ENCODE measurements at regions not wholly inside any gene's neighbourhood (a gene's known extent, or its start where the extent isn't known, plus 50 kb on each side); places are given as distances from the start of the nearest gene placed in this dataset.
"Not testable (repeated sequence)": the region's sequence is repeated elsewhere in the genome, so short reads cannot be mapped to it uniquely, and the experiment has no call there.

GRCh38 chr2:236489083-236489482 is 80.5 kb upstream of the ACKR3 start:
- not testable (repeated sequence) for H3K4me3 Mint-ChIP-seq; H3K36me3 Mint-ChIP-seq; H3K4me1 Mint-ChIP-seq; ATAC-seq (ENCODE audit: low read depth); H3K27ac Mint-ChIP-seq; H3K9me3 Mint-ChIP-seq; DNase-seq (ENCODE audit: low spot score in 2 of 2); H3K27me3 Mint-ChIP-seq

GRCh38 chr2:236489895-236490404 is 79.7 kb upstream of the ACKR3 start:
- Mint-ChIP-seq H3K27me3 (peaks cover 4% of the 10 kb centered on the region), H3K36me3 (no peaks in the 10 kb centered on the region), H3K9me3 (no peaks in the 10 kb centered on the region), H3K27ac (no peak overlapping the region), H3K4me1 (no peaks in the 10 kb centered on the region), H3K4me3 (no peak overlapping the region)
- DNase-seq (ENCODE audit: low spot score in 2 of 2) (no peak), ATAC-seq (ENCODE audit: low read depth) (no peak)

GRCh38 chr2:236496340-236496739 is 73.3 kb upstream of the ACKR3 start:
- H3K36me3 Mint-ChIP-seq: no peaks in the 10 kb centered on the region
- no peak overlapping the region for H3K4me3 Mint-ChIP-seq
- ATAC-seq (ENCODE audit: low read depth) (no peak), DNase-seq (ENCODE audit: low spot score in 2 of 2) (no peak)
- H3K27me3 Mint-ChIP-seq: peaks cover 11% of the 10 kb centered on the region
- no peaks in the 10 kb centered on the region for H3K4me1 Mint-ChIP-seq
- no peaks in the 10 kb centered on the region for H3K9me3 Mint-ChIP-seq
- no peak overlapping the region for H3K27ac Mint-ChIP-seq

GRCh38 chr2:236498369-236498768 is 71.3 kb upstream of the ACKR3 start:
- no peak for ATAC-seq (ENCODE audit: low read depth)

GRCh38 chr2:236499691-236500578 is 69.7 kb upstream of the ACKR3 start:
- no peak for DNase-seq (ENCODE audit: low spot score in 2 of 2)
- Mint-ChIP-seq H3K4me3 (no peak overlapping the region), H3K27me3 (peaks cover 19% of the 10 kb centered on the region), H3K36me3 (no peaks in the 10 kb centered on the region), H3K9me3 (no peaks in the 10 kb centered on the region), H3K27ac (no peak overlapping the region), H3K4me1 (no peaks in the 10 kb centered on the region)
- no peak for ATAC-seq (ENCODE audit: low read depth)

More at GRCh38 chr2:236498369-236498768, 71.3 kb upstream of the ACKR3 start:
- H3K36me3 Mint-ChIP-seq: no peaks in the 10 kb centered on the region
- no peak for DNase-seq (ENCODE audit: low spot score in 2 of 2)
- H3K4me3 Mint-ChIP-seq: no peak overlapping the region
- peaks cover 13% of the 10 kb centered on the region for H3K27me3 Mint-ChIP-seq
- H3K9me3 Mint-ChIP-seq: no peaks in the 10 kb centered on the region
- H3K4me1 Mint-ChIP-seq: no peaks in the 10 kb centered on the region
- no peak overlapping the region for H3K27ac Mint-ChIP-seq

- no peak overlapping the region for H3K27ac Mint-ChIP-seq
- no peaks in the 10 kb centered on the region for H3K4me1 Mint-ChIP-seq
- no peak overlapping the region for H3K4me3 Mint-ChIP-seq
- H3K27me3 Mint-ChIP-seq: peaks cover 26% of the 10 kb centered on the region
- no peak for ATAC-seq (ENCODE audit: low read depth)
- DNase-seq (ENCODE audit: low spot score in 2 of 2): no peak
- H3K36me3 Mint-ChIP-seq: peaks cover 3% of the 10 kb centered on the region
- H3K9me3 Mint-ChIP-seq: no peaks in the 10 kb centered on the region
Measured at GRCh38 chr2:236501026-236501425, 68.6 kb upstream of the ACKR3 start.

- no peak for ATAC-seq (ENCODE audit: low read depth)
- H3K4me3 Mint-ChIP-seq: no peak overlapping the region
- H3K4me1 Mint-ChIP-seq: no peaks in the 10 kb centered on the region
- peaks cover 29% of the 10 kb centered on the region for H3K27me3 Mint-ChIP-seq
- DNase-seq (ENCODE audit: low spot score in 2 of 2): no peak
- H3K9me3 Mint-ChIP-seq: no peaks in the 10 kb centered on the region
- no peak overlapping the region for H3K27ac Mint-ChIP-seq
- H3K36me3 Mint-ChIP-seq: peaks cover 3% of the 10 kb centered on the region
Measured at GRCh38 chr2:236501531-236501930, 68.1 kb upstream of the ACKR3 start.

GRCh38 chr2:236503100-236503499 is 66.5 kb upstream of the ACKR3 start:
- no peak overlapping the region for H3K4me3 Mint-ChIP-seq
- H3K27me3 Mint-ChIP-seq: peaks cover 24% of the 10 kb centered on the region
- H3K36me3 Mint-ChIP-seq: peaks cover 3% of the 10 kb centered on the region
- H3K27ac Mint-ChIP-seq: no peak overlapping the region
- no peaks in the 10 kb centered on the region for H3K9me3 Mint-ChIP-seq
- H3K4me1 Mint-ChIP-seq: no peaks in the 10 kb centered on the region
- peak; percentile 69 for ATAC-seq (ENCODE audit: low read depth)
- peak in 1 of 2 donors; percentile 18 for DNase-seq (ENCODE audit: low spot score in 2 of 2)

- no peaks in the 10 kb centered on the region for H3K4me1 Mint-ChIP-seq
- peaks cover 25% of the 10 kb centered on the region for H3K27me3 Mint-ChIP-seq
- DNase-seq (ENCODE audit: low spot score in 2 of 2): no peak
Measured at GRCh38 chr2:236503583-236503982, 66.0 kb upstream of the ACKR3 start.

GRCh38 chr2:236505041-236505440 is 64.6 kb upstream of the ACKR3 start:
- Mint-ChIP-seq H3K36me3 (peaks cover 3% of the 10 kb centered on the region), H3K4me3 (no peak overlapping the region), H3K4me1 (no peaks in the 10 kb centered on the region), H3K27me3 (peaks cover 22% of the 10 kb centered on the region), H3K27ac (no peak overlapping the region), H3K9me3 (no peaks in the 10 kb centered on the region)
- DNase-seq (ENCODE audit: low spot score in 2 of 2) (no peak), ATAC-seq (ENCODE audit: low read depth) (no peak)

More at GRCh38 chr2:236503583-236503982, 66.0 kb upstream of the ACKR3 start:
- no peak for ATAC-seq (ENCODE audit: low read depth)
- Mint-ChIP-seq H3K36me3 (peaks cover 3% of the 10 kb centered on the region), H3K4me3 (no peak overlapping the region), H3K9me3 (no peaks in the 10 kb centered on the region), H3K27ac (no peak overlapping the region)

GRCh38 chr2:236505648-236506047 is 64.0 kb upstream of the ACKR3 start:
- Mint-ChIP-seq H3K9me3 (no peaks in the 10 kb centered on the region), H3K27ac (no peak overlapping the region), H3K4me3 (no peak overlapping the region), H3K4me1 (no peaks in the 10 kb centered on the region), H3K36me3 (peaks cover 3% of the 10 kb centered on the region), H3K27me3 (peaks cover 22% of the 10 kb centered on the region)
- no peak for ATAC-seq (ENCODE audit: low read depth)
- DNase-seq (ENCODE audit: low spot score in 2 of 2): no peak

GRCh38 chr2:236507393-236508085 is 62.1 kb upstream of the ACKR3 start:
- Mint-ChIP-seq H3K9me3 (no peaks in the 10 kb centered on the region), H3K36me3 (peaks cover 3% of the 10 kb centered on the region), H3K4me1 (no peaks in the 10 kb centered on the region), H3K27me3 (peaks cover 20% of the 10 kb centered on the region), H3K27ac (peak overlapping the region; percentile 32), H3K4me3 (peak overlapping the region; percentile 62)
- DNase-seq (ENCODE audit: low spot score in 2 of 2) (peak; percentile 14 to 30), ATAC-seq (ENCODE audit: low read depth) (peak; percentile 74)

GRCh38 chr2:236508466-236508865 is 61.2 kb upstream of the ACKR3 start:
- Mint-ChIP-seq H3K27me3 (peaks cover 19% of the 10 kb centered on the region), H3K9me3 (no peaks in the 10 kb centered on the region), H3K36me3 (peaks cover 3% of the 10 kb centered on the region), H3K4me3 (no peak overlapping the region), H3K27ac (no peak overlapping the region), H3K4me1 (no peaks in the 10 kb centered on the region)
- ATAC-seq (ENCODE audit: low read depth) (no peak), DNase-seq (ENCODE audit: low spot score in 2 of 2) (no peak)

- Mint-ChIP-seq H3K4me1 (no peaks in the 10 kb centered on the region), H3K27me3 (peaks cover 14% of the 10 kb centered on the region), H3K27ac (no peak overlapping the region), H3K9me3 (no peaks in the 10 kb centered on the region), H3K36me3 (peaks cover 3% of the 10 kb centered on the region), H3K4me3 (no peak overlapping the region)
- no peak for ATAC-seq (ENCODE audit: low read depth)
- DNase-seq (ENCODE audit: low spot score in 2 of 2): no peak
Measured at GRCh38 chr2:236510034-236510433, 59.6 kb upstream of the ACKR3 start.
